Calu3 (cell line): ENCODE measurements at regions not wholly inside any gene's neighbourhood (a gene's known extent, or its start where the extent isn't known, plus 50 kb on each side); places are given as distances from the start of the nearest gene placed in this dataset.

Experiments used
- BruUV-seq: library from RNA; stranded (reverse); fragments of 400-500 nt; replicated peaks from 2 replicates; lab custom pipeline; 2021; lab: Mats Ljungman, UMichigan
- CTCF ChIA-PET: fragments of 300-600 bp; sonication (Branson Sonifier 250); formaldehyde crosslinking; loops from one replicate; lab custom pipeline; 2022; ENCODE audit warnings: antibody characterized with exemption; lab: Charles Lee
- DNase-seq: peaks from one replicate; pipeline ENCODE4 v3.0.0; 2022
- H3K27ac Mint-ChIP-seq: one replicate; pipeline ENCODE4 v1.8.0; 2022; ENCODE audit warnings: mixed read lengths; ENCODE audit not compliant: unreplicated experiment
- H3K27me3 Mint-ChIP-seq: one replicate; pipeline ENCODE4 v1.8.0; 2022; ENCODE audit warnings: mixed read lengths; ENCODE audit not compliant: unreplicated experiment
- H3K36me3 Mint-ChIP-seq: one replicate; pipeline ENCODE4 v1.8.0; 2022; ENCODE audit warnings: mild to moderate bottlenecking, moderate library complexity, mixed read lengths; ENCODE audit not compliant: insufficient read depth, unreplicated experiment
- H3K4me1 Mint-ChIP-seq: one replicate; pipeline ENCODE4 v1.8.0; 2022; ENCODE audit warnings: mild to moderate bottlenecking, low read depth, mixed read lengths; ENCODE audit not compliant: unreplicated experiment
- H3K4me3 Mint-ChIP-seq: one replicate; pipeline ENCODE4 v1.8.0; 2022; ENCODE audit warnings: mild to moderate bottlenecking, low read depth, moderate library complexity, mixed read lengths; ENCODE audit not compliant: unreplicated experiment
- H3K9me3 Mint-ChIP-seq: one replicate; pipeline ENCODE4 v1.8.0; 2022; ENCODE audit warnings: low read depth, mixed read lengths; ENCODE audit not compliant: unreplicated experiment
- CTCF ChIP-seq: fragments of 200-600 bp; IDR thresholded peaks from one replicate; pipeline ENCODE4 v1.8.0; 2022; ENCODE audit warnings: antibody characterized with exemption; ENCODE audit not compliant: unreplicated experiment
- intact Hi-C: fragments of 100-400 bp; cut with micrococcal nuclease; formaldehyde crosslinking; loops from one replicate; pipeline ENCODE4 v1.10.0; 2022; ENCODE audit not compliant: unreplicated experiment

GRCh38 chr5:68378204-68378820 is 162.8 kb downstream of the PIK3R1 start:
- Mint-ChIP-seq H3K4me3 (no peak overlapping the region), H3K4me1 (peaks cover 12% of the 10 kb centered on the region), H3K27me3 (no peaks in the 10 kb centered on the region), H3K36me3 (no peaks in the 10 kb centered on the region), H3K27ac (no peak overlapping the region), H3K9me3 (no peaks in the 10 kb centered on the region)
- BruUV-seq, result no TSS peak
- no peak for DNase-seq
- intact Hi-C loops, result no loop called here
- CTCF ChIA-PET, result no interaction called here
- TF ChIP-seq CTCF, result no peak

DNA sequence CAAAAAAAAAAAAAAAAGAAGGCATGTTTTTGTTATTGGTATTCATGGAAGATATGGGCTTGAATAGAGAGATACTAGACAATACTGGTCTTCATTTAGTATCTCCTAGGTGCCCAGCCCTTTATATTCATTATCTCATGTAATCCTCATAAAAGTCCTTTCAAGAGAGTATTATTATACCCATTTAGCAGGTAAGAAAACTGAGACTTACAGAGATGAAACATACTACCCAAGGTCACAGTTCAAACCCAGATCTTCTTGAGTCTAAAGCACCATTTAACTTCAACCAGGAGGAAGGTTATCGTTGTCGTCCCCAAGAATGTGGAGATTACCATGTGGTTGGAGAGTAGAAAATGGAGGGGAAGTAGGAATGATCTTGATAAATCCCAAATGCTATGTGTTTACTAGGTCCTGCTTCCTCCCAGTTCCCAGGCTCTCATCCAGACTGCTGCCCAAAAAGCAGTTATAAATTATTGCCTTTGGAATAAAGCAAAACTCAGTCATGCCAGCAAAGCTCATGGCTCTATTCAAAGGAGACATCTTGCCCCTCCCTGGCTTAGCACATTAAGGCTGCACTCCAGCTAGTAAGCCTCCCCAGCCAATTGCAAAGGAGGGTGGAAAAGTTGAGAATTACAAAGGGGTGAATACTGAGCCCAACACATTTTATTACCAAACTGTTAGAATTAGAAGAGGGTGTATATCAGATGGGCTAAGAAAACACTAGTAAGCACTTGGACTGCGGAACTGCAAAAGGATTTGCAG is 163.9 kb downstream of the PIK3R1 start:
- no peak for DNase-seq
- peaks cover 22% of the 10 kb centered on the region for H3K4me1 Mint-ChIP-seq
- H3K27ac Mint-ChIP-seq, result no peak overlapping the region
- H3K27me3 Mint-ChIP-seq, result no peaks in the 10 kb centered on the region
- H3K4me3 Mint-ChIP-seq, result no peak overlapping the region
- H3K9me3 Mint-ChIP-seq, result no peaks in the 10 kb centered on the region
- CTCF ChIA-PET, result interaction anchor here (0.7 kb wide), 1 partner anchor 311 kb away, joined by 4 read pairs; no protein-coding TSS in a partner anchor
- no TSS peak for BruUV-seq
- intact Hi-C loops, result no loop called here
- no peaks in the 10 kb centered on the region for H3K36me3 Mint-ChIP-seq
- no peak for TF ChIP-seq CTCF

DNA sequence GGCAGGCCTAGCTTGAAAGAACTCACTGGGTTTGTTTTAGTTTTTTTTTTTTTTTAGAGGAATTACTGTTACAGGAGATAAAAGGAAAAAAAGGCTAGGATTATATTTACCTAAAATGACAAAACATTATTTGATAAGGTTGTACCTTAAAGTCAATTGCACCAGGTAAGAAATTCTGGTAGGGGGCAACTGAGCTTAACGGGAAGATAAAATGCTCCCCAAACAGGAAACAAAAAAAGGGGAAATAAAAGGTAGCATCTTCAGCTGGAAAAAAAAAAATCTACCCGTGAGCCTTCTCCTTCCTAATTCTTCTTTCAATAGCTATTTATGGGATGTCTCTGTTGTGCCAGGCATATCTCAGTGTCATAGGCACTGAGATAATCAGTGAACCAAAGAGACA is 164.5 kb downstream of the PIK3R1 start:
- DNase-seq, result no peak
- no peaks in the 10 kb centered on the region for H3K9me3 Mint-ChIP-seq
- CTCF ChIA-PET, result interaction anchor here (0.7 kb wide), 1 partner anchor 311 kb away, joined by 4 read pairs; no protein-coding TSS in a partner anchor
- H3K4me1 Mint-ChIP-seq, result peaks cover 28% of the 10 kb centered on the region
- no peak overlapping the region for H3K4me3 Mint-ChIP-seq
- no TSS peak for BruUV-seq
- no peaks in the 10 kb centered on the region for H3K27me3 Mint-ChIP-seq
- no peak overlapping the region for H3K27ac Mint-ChIP-seq
- intact Hi-C loops, result no loop called here
- TF ChIP-seq CTCF, result no peak
- H3K36me3 Mint-ChIP-seq, result no peaks in the 10 kb centered on the region

DNA sequence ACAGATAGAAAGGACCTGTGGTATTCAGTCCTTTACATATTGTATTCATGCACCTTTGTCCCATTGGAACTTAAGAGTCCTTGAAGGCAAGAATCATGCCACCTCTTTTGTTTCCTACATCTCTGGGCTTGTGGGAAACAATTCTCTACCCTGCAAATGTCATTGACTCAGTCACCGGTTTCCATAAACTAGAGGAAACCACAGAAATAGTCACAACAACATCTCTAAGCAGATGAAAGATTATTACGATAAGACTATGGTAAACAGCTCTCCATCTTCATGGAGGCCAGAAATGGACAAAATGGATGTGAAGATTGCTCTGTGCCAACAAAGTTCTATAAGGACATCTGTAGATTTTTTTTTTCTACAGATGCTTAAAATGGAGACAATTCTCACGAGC is 165.5 kb downstream of the PIK3R1 start:
- Mint-ChIP-seq H3K27me3 (no peaks in the 10 kb centered on the region), H3K9me3 (no peaks in the 10 kb centered on the region), H3K4me1 (peaks cover 33% of the 10 kb centered on the region), H3K27ac (no peak overlapping the region), H3K36me3 (no peaks in the 10 kb centered on the region), H3K4me3 (no peak overlapping the region)
- no peak for TF ChIP-seq CTCF
- CTCF ChIA-PET, result no interaction called here
- intact Hi-C loops, result no loop called here
- no peak for DNase-seq
- BruUV-seq, result no TSS peak
